Breast epithelium (tissue), 4 donors: ENCODE measurements at regions not wholly inside any gene's neighbourhood (a gene's known extent, or its start where the extent isn't known, plus 50 kb on each side); places are given as distances from the start of the nearest gene placed in this dataset.
A peak's percentile ranks its signal among the peaks of the same experiment; 100 is the strongest.

Experiments used
- DNase-seq, 2 donors: peaks; one replicate each; pipeline ENCODE4 v3.0.0-alpha.2; 2019; ENCODE audit warnings: low spot score in 2 of 2
- H3K27ac ChIP-seq, 2 donors: fragments of 200-600 bp; sonication (generic) in 1 of 2; one replicate each; pipeline ENCODE4 v1.5.1; 2016 to 2019; ENCODE audit warnings: mild to moderate bottlenecking in 1 of 2
- H3K27me3 ChIP-seq, 2 donors: fragments of 200-600 bp; sonication (generic) in 1 of 2; one replicate each; pipeline versions ENCODE4 v1.5.1 to v1.6.0; 2017 to 2019; ENCODE audit warnings: control low read depth in 1 of 2, mild to moderate bottlenecking in 1 of 2
- H3K36me3 ChIP-seq: fragments of 200-600 bp; one replicate; pipeline ENCODE4 v1.5.1; 2019
- H3K4me1 ChIP-seq, 2 donors: fragments of 200-600 bp; sonication (generic); one replicate each; pipeline ENCODE4 v1.5.1; 2016 to 2019; ENCODE audit warnings: control low read depth in 1 of 2
- H3K4me3 ChIP-seq, 3 donors: fragments of 200-600 bp; sonication (generic); 1 replicate in 2 of 3; 2 replicates in 1 of 3; pipeline ENCODE4 v1.5.1; 2016 to 2019; ENCODE audit warnings: mild to moderate bottlenecking in 3 of 3, moderate library complexity in 2 of 3
- H3K9me3 ChIP-seq, 2 donors: fragments of 200-600 bp; sonication (generic) in 1 of 2; one replicate each; pipeline ENCODE4 v1.5.1; 2016 to 2019; ENCODE audit warnings: control low read depth in 1 of 2
- POLR2A ChIP-seq: fragments of 450-650 bp; IDR thresholded peaks from one replicate; pipeline ENCODE4 v1.6.1; 2016; ENCODE audit warnings: antibody characterized with exemption, mild to moderate bottlenecking, moderate library complexity
- POLR2AphosphoS5 ChIP-seq, 3 donors: sonication (generic); formaldehyde crosslinking; IDR thresholded peaks; one replicate each; pipeline ENCODE4 v1.6.1; 2017; ENCODE audit warnings: antibody characterized with exemption in 3 of 3
- intact Hi-C: fragments of 100-400 bp; cut with DNase I; formaldehyde crosslinking; loops from one replicate; pipeline ENCODE4 v1.15.1; 2023; ENCODE audit warnings: low total_unique reads
- TF ChIP-seq, protein P1 (sequence below), 3 donors: fragments of 450-650 bp; IDR thresholded peaks; one replicate each; pipeline ENCODE4 v1.5.1; 2016 to 2017; ENCODE audit warnings: antibody characterized with exemption in 3 of 3, mild to moderate bottlenecking in 3 of 3, moderate library complexity in 3 of 3

- DNase-seq, result no peak
- peaks cover 0 to 8% of the 10 kb centered on the region in 2 donors for H3K4me1 ChIP-seq
- no peak overlapping the region for H3K4me3 ChIP-seq
- H3K27ac ChIP-seq, result peak overlapping the region; percentile 36 to 54
- intact Hi-C loops, result no loop called here
- H3K27me3 ChIP-seq, result no peaks in the 10 kb centered on the region
- H3K36me3 ChIP-seq, result no peaks in the 10 kb centered on the region
- no peak for TF ChIP-seq POLR2A
- no peak for TF ChIP-seq POLR2AphosphoS5 (IDR thresholded peaks at IDR 0.05)
- TF ChIP-seq, protein P1, sequence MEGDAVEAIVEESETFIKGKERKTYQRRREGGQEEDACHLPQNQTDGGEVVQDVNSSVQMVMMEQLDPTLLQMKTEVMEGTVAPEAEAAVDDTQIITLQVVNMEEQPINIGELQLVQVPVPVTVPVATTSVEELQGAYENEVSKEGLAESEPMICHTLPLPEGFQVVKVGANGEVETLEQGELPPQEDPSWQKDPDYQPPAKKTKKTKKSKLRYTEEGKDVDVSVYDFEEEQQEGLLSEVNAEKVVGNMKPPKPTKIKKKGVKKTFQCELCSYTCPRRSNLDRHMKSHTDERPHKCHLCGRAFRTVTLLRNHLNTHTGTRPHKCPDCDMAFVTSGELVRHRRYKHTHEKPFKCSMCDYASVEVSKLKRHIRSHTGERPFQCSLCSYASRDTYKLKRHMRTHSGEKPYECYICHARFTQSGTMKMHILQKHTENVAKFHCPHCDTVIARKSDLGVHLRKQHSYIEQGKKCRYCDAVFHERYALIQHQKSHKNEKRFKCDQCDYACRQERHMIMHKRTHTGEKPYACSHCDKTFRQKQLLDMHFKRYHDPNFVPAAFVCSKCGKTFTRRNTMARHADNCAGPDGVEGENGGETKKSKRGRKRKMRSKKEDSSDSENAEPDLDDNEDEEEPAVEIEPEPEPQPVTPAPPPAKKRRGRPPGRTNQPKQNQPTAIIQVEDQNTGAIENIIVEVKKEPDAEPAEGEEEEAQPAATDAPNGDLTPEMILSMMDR (IDR thresholded peaks at IDR 0.05), result no peak
- no peaks in the 10 kb centered on the region for H3K9me3 ChIP-seq
Measured at GRCh38 chr4:13701937-13702446, 74.5 kb upstream of the BOD1L1 start.

DNA sequence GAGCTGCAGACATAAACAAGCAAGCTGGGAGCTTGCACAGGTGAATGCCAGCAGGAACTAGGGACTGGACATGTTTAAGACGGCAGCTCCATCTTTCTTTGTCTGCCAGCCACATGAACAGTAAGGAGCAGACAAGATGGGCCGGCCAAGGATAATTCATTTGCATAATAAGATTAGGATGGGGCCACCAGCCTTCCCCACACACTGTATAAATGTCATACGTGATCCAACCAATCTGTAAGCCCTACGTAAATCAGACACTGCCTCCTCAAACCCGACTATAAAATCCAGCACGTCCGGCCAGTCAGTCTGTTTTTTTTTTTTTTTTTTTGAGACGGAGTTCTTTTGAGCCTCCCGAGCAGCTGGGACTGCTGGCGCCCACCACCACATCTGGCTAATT, 75.6 kb upstream of the BOD1L1 start:
- intact Hi-C loops, result no loop called here
- TF ChIP-seq POLR2A (no peak), POLR2AphosphoS5 (IDR thresholded peaks at IDR 0.05) (no peak)
- TF ChIP-seq, protein P1 (IDR thresholded peaks at IDR 0.05), result no peak
- Histone ChIP-seq H3K4me1 (peaks cover 0 to 8% of the 10 kb centered on the region in 2 donors), H3K4me3 (no peak overlapping the region), H3K9me3 (no peaks in the 10 kb centered on the region), H3K27me3 (no peaks in the 10 kb centered on the region), H3K27ac (no peak overlapping the region), H3K36me3 (no peaks in the 10 kb centered on the region)
- no peak for DNase-seq

DNA sequence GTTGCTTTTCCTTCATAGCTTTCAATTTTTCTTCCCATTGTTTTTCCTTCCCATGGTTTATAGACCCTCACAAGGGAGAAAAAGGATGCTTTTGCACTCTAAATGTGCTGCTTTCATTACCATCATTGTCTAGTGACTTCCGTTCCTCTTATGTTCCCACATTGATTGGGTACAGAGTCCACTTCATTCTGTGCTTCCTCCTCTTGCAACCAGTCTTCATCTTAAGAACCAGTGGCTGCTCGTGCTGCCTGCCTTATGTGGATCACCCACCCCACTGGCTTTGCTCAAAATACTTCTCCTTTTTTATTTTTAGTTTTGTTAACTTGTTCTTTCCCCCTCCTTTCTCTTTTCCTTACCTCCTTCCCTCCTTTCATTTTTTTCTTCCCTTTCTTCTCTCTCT, 76.5 kb upstream of the BOD1L1 start:
- no peak for TF ChIP-seq POLR2A
- TF ChIP-seq, protein P1 (IDR thresholded peaks at IDR 0.05), result no peak
- TF ChIP-seq POLR2AphosphoS5 (IDR thresholded peaks at IDR 0.05), result no peak
- Histone ChIP-seq H3K27me3 (no peaks in the 10 kb centered on the region), H3K4me1 (peaks cover 0 to 8% of the 10 kb centered on the region in 2 donors), H3K9me3 (no peaks in the 10 kb centered on the region), H3K36me3 (no peaks in the 10 kb centered on the region), H3K4me3 (no peak overlapping the region), H3K27ac (no peak overlapping the region)
- intact Hi-C loops, result no loop called here
- no peak for DNase-seq

GRCh38 chr4:13704761-13705160, 77.2 kb upstream of the BOD1L1 start:
- H3K4me1 ChIP-seq, result peaks cover 0 to 8% of the 10 kb centered on the region in 2 donors
- H3K27ac ChIP-seq, result peak overlapping the region; percentile 69 to 79
- no peaks in the 10 kb centered on the region for H3K36me3 ChIP-seq

GRCh38 chr4:13705521-13706041, 78.1 kb upstream of the BOD1L1 start:
- peak overlapping the region; percentile 69 to 79 for H3K27ac ChIP-seq
- intact Hi-C loops, result no loop called here
- no peaks in the 10 kb centered on the region for H3K27me3 ChIP-seq
- peak overlapping the region in 1 of 3 donors; percentile 22 for H3K4me3 ChIP-seq
- DNase-seq, result peak; percentile 55 to 89
- TF ChIP-seq POLR2AphosphoS5 (IDR thresholded peaks at IDR 0.05) (peak in 2 of 3 donors; percentile 51 to 52), POLR2A (no peak)
- TF ChIP-seq, protein P1 (IDR thresholded peaks at IDR 0.05), result no peak
- peaks cover 0 to 8% of the 10 kb centered on the region in 2 donors for H3K4me1 ChIP-seq
- no peaks in the 10 kb centered on the region for H3K9me3 ChIP-seq
- no peaks in the 10 kb centered on the region for H3K36me3 ChIP-seq

More at GRCh38 chr4:13704761-13705160, 77.2 kb upstream of the BOD1L1 start:
- no peak for DNase-seq
- TF ChIP-seq POLR2A, result no peak
- no peak for TF ChIP-seq POLR2AphosphoS5 (IDR thresholded peaks at IDR 0.05)
- TF ChIP-seq, protein P1 (IDR thresholded peaks at IDR 0.05), result no peak
- intact Hi-C loops, result no loop called here
- Histone ChIP-seq H3K9me3 (no peaks in the 10 kb centered on the region), H3K4me3 (no peak overlapping the region), H3K27me3 (no peaks in the 10 kb centered on the region)
